ENCODE measurements at regions not wholly inside any gene's neighbourhood (a gene's known extent, or its start where the extent isn't known, plus 50 kb on each side); places are given as distances from the start of the nearest gene placed in this dataset.

GRCh38 chr10:35909121-35909720 is 267.1 kb upstream of the FZD8 start:
- Histone ChIP-seq H3K9me3 (ENCODE audit: insufficient read depth, low read depth, low read length) (no peaks in the 10 kb centered on the region), H3K79me2 (ENCODE audit: insufficient read depth, low read length) (no peaks in the 10 kb centered on the region), H3K9me2 (replicated peaks; ENCODE audit: low read depth, low read length) (no peaks in the 10 kb centered on the region), H3K36me3 (ENCODE audit: insufficient read depth, low read length) (no peaks in the 10 kb centered on the region), H3K9ac (ENCODE audit: low read depth, low read length, poor library complexity, severe bottlenecking) (no peak overlapping the region), H3K27me3 (ENCODE audit: insufficient read depth, low read length, poor library complexity, severe bottlenecking) (no peaks in the 10 kb centered on the region), H4K20me1 (ENCODE audit: insufficient read depth, low read length, poor library complexity, severe bottlenecking) (no peaks in the 10 kb centered on the region), H2AFZ (ENCODE audit: low read length) (no peak overlapping the region), H3K4me3 (ENCODE audit: low read length, poor library complexity, severe bottlenecking) (no peak overlapping the region), H3K4me2 (ENCODE audit: low read depth, low read length, poor library complexity, severe bottlenecking) (no peak overlapping the region), H3K4me1 (ENCODE audit: insufficient read depth, low read length, poor library complexity, severe bottlenecking) (no peaks in the 10 kb centered on the region), H3F3A (ENCODE audit: low read depth) (no peaks in the 10 kb centered on the region)
- TF ChIP-seq CTCF (conservative IDR thresholded peaks at IDR 0.05; ENCODE audit: low read length) (no peak), EZH2phosphoT487 (IDR thresholded peaks at IDR 0.05; ENCODE audit: borderline replicate concordance) (no peak)

- no peaks in the 10 kb centered on the region for H3K79me2 ChIP-seq (ENCODE audit: insufficient read depth, low read length)
- no peak overlapping the region for H2AFZ ChIP-seq (ENCODE audit: low read length)
Measured at GRCh38 chr10:35908451-35908850, 266.4 kb upstream of the FZD8 start.

GRCh38 chr10:35907548-35907947 is 265.5 kb upstream of the FZD8 start:
- H3K4me3 ChIP-seq (ENCODE audit: low read length, poor library complexity, severe bottlenecking): no peak overlapping the region
- H3K9ac ChIP-seq (ENCODE audit: low read depth, low read length, poor library complexity, severe bottlenecking): no peak overlapping the region
- no peaks in the 10 kb centered on the region for H4K20me1 ChIP-seq (ENCODE audit: insufficient read depth, low read length, poor library complexity, severe bottlenecking)
- H3K4me2 ChIP-seq (ENCODE audit: low read depth, low read length, poor library complexity, severe bottlenecking): no peak overlapping the region
- no peaks in the 10 kb centered on the region for H3K36me3 ChIP-seq (ENCODE audit: insufficient read depth, low read length)
- no peaks in the 10 kb centered on the region for H3K79me2 ChIP-seq (ENCODE audit: insufficient read depth, low read length)
- no peaks in the 10 kb centered on the region for H3K9me3 ChIP-seq (ENCODE audit: insufficient read depth, low read depth, low read length)
- no peaks in the 10 kb centered on the region for H3K9me2 ChIP-seq (replicated peaks; ENCODE audit: low read depth, low read length)
- H2AFZ ChIP-seq (ENCODE audit: low read length): no peak overlapping the region
- no peaks in the 10 kb centered on the region for H3K27me3 ChIP-seq (ENCODE audit: insufficient read depth, low read length, poor library complexity, severe bottlenecking)
- no peaks in the 10 kb centered on the region for H3K4me1 ChIP-seq (ENCODE audit: insufficient read depth, low read length, poor library complexity, severe bottlenecking)
- H3F3A ChIP-seq (ENCODE audit: low read depth): no peaks in the 10 kb centered on the region
- TF ChIP-seq EZH2phosphoT487 (IDR thresholded peaks at IDR 0.05; ENCODE audit: borderline replicate concordance): no peak
- TF ChIP-seq CTCF (conservative IDR thresholded peaks at IDR 0.05; ENCODE audit: low read length): no peak

More at GRCh38 chr10:35908451-35908850, 266.4 kb upstream of the FZD8 start:
- Histone ChIP-seq H3K4me1 (ENCODE audit: insufficient read depth, low read length, poor library complexity, severe bottlenecking) (no peaks in the 10 kb centered on the region), H3K9ac (ENCODE audit: low read depth, low read length, poor library complexity, severe bottlenecking) (no peak overlapping the region), H3K36me3 (ENCODE audit: insufficient read depth, low read length) (no peaks in the 10 kb centered on the region), H3K27me3 (ENCODE audit: insufficient read depth, low read length, poor library complexity, severe bottlenecking) (no peaks in the 10 kb centered on the region), H3K4me2 (ENCODE audit: low read depth, low read length, poor library complexity, severe bottlenecking) (no peak overlapping the region), H4K20me1 (ENCODE audit: insufficient read depth, low read length, poor library complexity, severe bottlenecking) (no peaks in the 10 kb centered on the region), H3K9me2 (replicated peaks; ENCODE audit: low read depth, low read length) (no peaks in the 10 kb centered on the region), H3F3A (ENCODE audit: low read depth) (no peaks in the 10 kb centered on the region), H3K4me3 (ENCODE audit: low read length, poor library complexity, severe bottlenecking) (no peak overlapping the region), H3K9me3 (ENCODE audit: insufficient read depth, low read depth, low read length) (no peaks in the 10 kb centered on the region)
- TF ChIP-seq EZH2phosphoT487 (IDR thresholded peaks at IDR 0.05; ENCODE audit: borderline replicate concordance) (no peak), CTCF (conservative IDR thresholded peaks at IDR 0.05; ENCODE audit: low read length) (no peak)

All from Loucy (cell line).